Kidney (tissue), 13 donors: ENCODE measurements at regions not wholly inside any gene's neighbourhood (a gene's known extent, or its start where the extent isn't known, plus 50 kb on each side); places are given as distances from the start of the nearest gene placed in this dataset.

Source experiments
- DNase-seq, 5 donors: peaks; one replicate each; pipeline ENCODE4 v3.0.0-alpha.2; 2013 to 2020
- FAIRE-seq: peaks from 2 replicates; lab custom pipeline; 2012; peaks lifted over from hg19 to GRCh38; lab: Jason Lieb, UNC
- H3K27ac ChIP-seq, 2 donors: one replicate each; pipeline ENCODE4 v1.7.0; 2013; ENCODE audit warnings: low read depth in 2 of 2, low read length in 2 of 2, inconsistent platforms in 1 of 2
- H3K27me3 ChIP-seq: one replicate; pipeline ENCODE4 v1.7.1; 2013; ENCODE audit warnings: low read length, inconsistent platforms; ENCODE audit not compliant: control insufficient read depth, insufficient read depth
- H3K36me3 ChIP-seq, 3 donors: one replicate each; pipeline versions ENCODE4 v1.7.0 to v1.7.1; 2013; ENCODE audit warnings: low read length in 3 of 3, control low read depth in 1 of 3, inconsistent platforms in 1 of 3; ENCODE audit not compliant: insufficient read depth in 3 of 3, control insufficient read depth in 2 of 3
- H3K4me1 ChIP-seq, 3 donors: one replicate each; pipeline versions ENCODE4 v1.7.0 to v1.7.1; 2013; ENCODE audit warnings: low read length in 3 of 3, inconsistent platforms in 1 of 3, low read depth in 1 of 3; ENCODE audit not compliant: control insufficient read depth in 2 of 3, insufficient read depth in 2 of 3
- H3K4me3 ChIP-seq, 3 donors: one replicate each; pipeline versions ENCODE4 v1.7.0 to v1.8.1; 2013; ENCODE audit warnings: low read length in 3 of 3, control low read depth in 1 of 3, inconsistent platforms in 1 of 3
- H3K9ac ChIP-seq, 3 donors: one replicate each; pipeline versions ENCODE4 v1.7.0 to v1.7.1; 2013; ENCODE audit warnings: low read length in 3 of 3, control low read depth in 1 of 3, inconsistent platforms in 1 of 3
- H3K9me3 ChIP-seq, 3 donors: one replicate each; pipeline versions ENCODE4 v1.7.0 to v1.7.1; 2013; ENCODE audit warnings: low read length in 3 of 3, control low read depth in 1 of 3, inconsistent platforms in 1 of 3; ENCODE audit not compliant: control insufficient read depth in 2 of 3, insufficient read depth in 1 of 3
- intact Hi-C: fragments of 100-400 bp; cut with DNase I; formaldehyde crosslinking; loops from one replicate; pipeline ENCODE4 v1.11.1; 2022
- TF ChIP-seq, protein P1 (sequence below): IDR thresholded peaks from 3 replicates; pipeline ENCODE4 v1.5.1; 2012; ENCODE audit warnings: mild to moderate bottlenecking, moderate library complexity, borderline replicate concordance; ENCODE audit not compliant: insufficient read depth; ENCODE audit errors: extremely low read depth
- donor health status: control.
- donor health status: control.
- donor health status: control.
- donor health status: control.
- donor health status: control.
- donor health status: DM: yes; HTN: yes; CAD: no.
- donor health status: Normal renal cell carcinoma (clear cell type).

DNA sequence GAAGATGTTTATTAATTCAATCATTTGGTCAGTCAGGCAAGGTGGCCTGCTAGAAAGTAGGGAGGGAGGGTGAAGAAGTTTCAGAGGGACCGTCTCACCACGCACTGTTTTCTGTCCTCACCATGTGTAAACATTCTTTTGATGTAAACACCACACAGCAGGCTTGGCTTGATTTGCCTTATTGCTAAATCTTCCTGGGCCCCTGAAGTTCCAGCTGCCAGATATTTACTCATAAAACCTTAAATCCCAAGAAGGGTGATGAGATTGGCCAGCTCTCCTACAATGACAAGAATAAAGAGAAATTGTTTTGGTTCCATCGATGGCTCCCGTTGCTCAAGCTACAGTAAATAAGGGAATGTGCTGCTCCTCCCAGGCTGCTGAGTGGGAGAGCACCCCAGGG, 198.2 kb upstream of the TMTC4 start:
- Histone ChIP-seq H3K4me1 (no peaks in the 10 kb centered on the region), H3K4me3 (no peak overlapping the region), H3K27ac (no peak overlapping the region), H3K36me3 (no peaks in the 10 kb centered on the region), H3K9me3 (peaks cover 0 to 4% (median 0%) of the 10 kb centered on the region in 3 donors), H3K27me3 (no peaks in the 10 kb centered on the region), H3K9ac (no peak overlapping the region)
- TF ChIP-seq, protein P1, sequence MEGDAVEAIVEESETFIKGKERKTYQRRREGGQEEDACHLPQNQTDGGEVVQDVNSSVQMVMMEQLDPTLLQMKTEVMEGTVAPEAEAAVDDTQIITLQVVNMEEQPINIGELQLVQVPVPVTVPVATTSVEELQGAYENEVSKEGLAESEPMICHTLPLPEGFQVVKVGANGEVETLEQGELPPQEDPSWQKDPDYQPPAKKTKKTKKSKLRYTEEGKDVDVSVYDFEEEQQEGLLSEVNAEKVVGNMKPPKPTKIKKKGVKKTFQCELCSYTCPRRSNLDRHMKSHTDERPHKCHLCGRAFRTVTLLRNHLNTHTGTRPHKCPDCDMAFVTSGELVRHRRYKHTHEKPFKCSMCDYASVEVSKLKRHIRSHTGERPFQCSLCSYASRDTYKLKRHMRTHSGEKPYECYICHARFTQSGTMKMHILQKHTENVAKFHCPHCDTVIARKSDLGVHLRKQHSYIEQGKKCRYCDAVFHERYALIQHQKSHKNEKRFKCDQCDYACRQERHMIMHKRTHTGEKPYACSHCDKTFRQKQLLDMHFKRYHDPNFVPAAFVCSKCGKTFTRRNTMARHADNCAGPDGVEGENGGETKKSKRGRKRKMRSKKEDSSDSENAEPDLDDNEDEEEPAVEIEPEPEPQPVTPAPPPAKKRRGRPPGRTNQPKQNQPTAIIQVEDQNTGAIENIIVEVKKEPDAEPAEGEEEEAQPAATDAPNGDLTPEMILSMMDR, result no peak
- intact Hi-C loops, result no loop called here
- DNase-seq (no peak), FAIRE-seq (no peak)

DNA sequence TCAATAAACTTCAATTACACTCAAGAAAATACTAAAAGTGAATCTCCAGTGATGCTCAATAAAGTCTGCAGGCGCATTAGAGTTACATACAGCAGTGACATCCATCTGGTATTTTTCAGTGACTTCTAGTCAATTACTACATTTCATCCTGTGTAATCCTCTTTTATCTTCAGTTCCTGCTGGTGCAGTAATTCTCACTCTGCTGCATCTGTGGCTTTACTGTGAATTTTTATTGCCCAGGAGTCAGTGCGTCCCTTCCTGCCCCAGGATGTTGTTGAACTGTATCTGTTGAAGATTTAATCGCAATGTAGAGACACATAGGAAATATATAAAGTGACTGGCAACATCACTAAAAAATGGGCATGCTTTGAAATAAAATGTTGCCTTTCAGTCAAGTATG, 196.3 kb upstream of the TMTC4 start:
- no peak overlapping the region for H3K27ac ChIP-seq
- intact Hi-C loops, result no loop called here
- no peak overlapping the region for H3K4me3 ChIP-seq
- peaks cover 0 to 12% (median 0%) of the 10 kb centered on the region in 3 donors for H3K9me3 ChIP-seq
- FAIRE-seq (no peak), DNase-seq (no peak)
- no peaks in the 10 kb centered on the region for H3K27me3 ChIP-seq
- H3K9ac ChIP-seq, result no peak overlapping the region
- H3K4me1 ChIP-seq, result no peaks in the 10 kb centered on the region
- no peaks in the 10 kb centered on the region for H3K36me3 ChIP-seq
- TF ChIP-seq, protein P1, result no peak

DNA sequence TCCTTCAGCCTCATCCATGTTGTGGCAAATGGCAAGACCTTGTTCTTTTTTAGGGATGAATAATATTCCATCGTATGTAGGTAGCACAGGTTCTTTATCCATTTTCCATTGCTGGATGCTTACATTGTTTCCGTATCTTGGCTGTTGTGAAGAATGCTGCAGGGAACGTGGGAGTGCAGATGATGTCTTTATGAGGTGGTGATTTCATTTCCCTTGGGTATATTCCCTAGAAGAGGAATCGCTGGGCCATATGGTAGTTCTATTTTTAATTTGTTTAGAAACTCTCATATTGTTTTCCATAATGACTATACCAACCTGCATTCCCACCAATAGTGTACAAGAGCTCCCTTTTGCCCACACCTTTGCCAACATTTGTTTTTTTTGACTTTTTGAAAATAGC, 186.3 kb upstream of the TMTC4 start:
- Histone ChIP-seq H3K4me3 (no peak overlapping the region), H3K9ac (no peak overlapping the region), H3K9me3 (no peaks in the 10 kb centered on the region), H3K27me3 (no peaks in the 10 kb centered on the region), H3K36me3 (no peaks in the 10 kb centered on the region), H3K4me1 (no peaks in the 10 kb centered on the region), H3K27ac (no peak overlapping the region)
- intact Hi-C loops, result no loop called here
- TF ChIP-seq, protein P1, result no peak
- no peak for FAIRE-seq
- DNase-seq, result no peak

DNA sequence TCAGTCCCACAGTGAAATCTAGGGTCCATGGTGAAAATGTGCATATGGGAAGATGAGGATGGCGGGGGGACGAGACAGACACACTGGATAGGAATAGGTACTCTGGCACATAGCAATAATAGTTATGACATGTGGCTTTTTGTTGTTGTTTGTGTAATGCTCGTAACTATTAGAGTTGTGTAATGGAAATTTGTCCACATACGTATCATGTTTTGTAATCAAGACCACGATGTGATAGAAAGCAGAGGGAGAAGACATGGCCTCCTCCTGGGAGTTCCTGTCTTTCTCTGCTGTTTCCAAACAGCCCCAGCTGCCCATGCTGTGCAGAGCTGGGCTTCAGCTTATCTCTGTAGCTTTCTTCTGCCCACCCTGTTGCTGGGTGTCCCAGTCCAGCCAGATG, 185.3 kb upstream of the TMTC4 start:
- no peaks in the 10 kb centered on the region for H3K9me3 ChIP-seq
- H3K9ac ChIP-seq, result no peak overlapping the region
- no peak for DNase-seq
- H3K36me3 ChIP-seq, result no peaks in the 10 kb centered on the region
- intact Hi-C loops, result no loop called here
- H3K4me3 ChIP-seq, result no peak overlapping the region
- H3K27ac ChIP-seq, result no peak overlapping the region
- H3K4me1 ChIP-seq, result no peaks in the 10 kb centered on the region
- FAIRE-seq, result no peak
- H3K27me3 ChIP-seq, result no peaks in the 10 kb centered on the region
- TF ChIP-seq, protein P1, result no peak
